K562 (cell line): ENCODE measurements at regions not wholly inside any gene's neighbourhood (a gene's known extent, or its start where the extent isn't known, plus 50 kb on each side); places are given as distances from the start of the nearest gene placed in this dataset.

ENCODE experiments used
- ATAC-seq: fragments of 200-7000 bp; cut with Tn5 transposase; 3 replicates; pipeline ENCODE4 v1.9.1; 2020; ENCODE audit warnings: moderate library complexity
- BruUV-seq: library from RNA; stranded (reverse); fragments of 400-500 nt; replicated peaks from 2 replicates; lab custom pipeline; 2021; lab: Mats Ljungman, UMichigan
- CTCF ChIA-PET: fragments of 300-600 bp; formaldehyde crosslinking; extraction: SDS; loops from one replicate; lab custom pipeline; 2021; ENCODE audit warnings: low intra/inter-chr PET ratio; lab: Yijun Ruan, JAX
- POLR2A ChIA-PET: fragments of 300-600, 350-650 bp; sonication (Branson Sonifier 250); formaldehyde crosslinking; extraction: SDS; loops from one replicate; lab custom pipeline; 2021; ENCODE audit warnings: antibody characterized with exemption, inconsistent platforms; lab: Yijun Ruan, JAX
- DNase-seq, 4 experiments: peaks; one replicate each; pipeline versions ENCODE4 v3.0.0 to v3.0.0-alpha.2; 2011 to 2018; ENCODE audit warnings: low spot score in 3 of 4, mixed read lengths in 3 of 4; ENCODE audit errors: extremely low read depth in 1 of 4
- FAIRE-seq: peaks from 2 replicates; lab custom pipeline; 2011; peaks lifted over from hg19 to GRCh38; lab: Jason Lieb, UNC
- H2AFZ ChIP-seq: 2 replicates; pipeline ENCODE4 v1.6.0; 2011; ENCODE audit warnings: low read depth, low read length, control low read depth, inconsistent platforms
- H3K27ac ChIP-seq: fragments of 200-600 bp; 3 replicates; pipeline ENCODE4 v1.8.0; 2011; ENCODE audit warnings: low read depth, mild to moderate bottlenecking, control low read depth, inconsistent platforms, low read length, moderate library complexity, mixed read lengths; ENCODE audit errors: extremely low read depth
- H3K27me3 ChIP-seq, 2 experiments: fragments of 300-600 bp in 1 of 2; 2 replicates in 1 of 2; 3 replicates in 1 of 2; pipeline versions ENCODE4 v1.6.0 to v1.8.0; 2011; ENCODE audit warnings: inconsistent platforms in 2 of 2, low read length in 2 of 2, mild to moderate bottlenecking in 1 of 2, mixed read lengths in 1 of 2, moderate library complexity in 1 of 2; ENCODE audit not compliant: control insufficient read depth in 2 of 2, insufficient read depth in 2 of 2
- H3K36me3 ChIP-seq: fragments of 300-600 bp; 3 replicates; pipeline ENCODE4 v1.8.0; 2011; ENCODE audit warnings: mild to moderate bottlenecking, low read length, inconsistent platforms; ENCODE audit not compliant: control insufficient read depth, insufficient read depth
- H3K4me1 ChIP-seq, 2 experiments: fragments of 200-600 bp in 1 of 2; replicated peaks in 1 of 2; 2 replicates in 1 of 2; 3 replicates in 1 of 2; pipeline versions ENCODE4 v1.5.1 to v1.8.0; 2011; ENCODE audit warnings: inconsistent platforms in 2 of 2, low read length in 2 of 2, mild to moderate bottlenecking in 1 of 2, mixed read lengths in 1 of 2, moderate library complexity in 1 of 2; ENCODE audit not compliant: control insufficient read depth in 2 of 2, insufficient read depth in 2 of 2
- H3K4me2 ChIP-seq: 2 replicates; pipeline ENCODE4 v1.6.1; 2011; ENCODE audit warnings: low read length, control low read depth, inconsistent platforms, mixed read lengths; ENCODE audit not compliant: insufficient read depth
- H3K4me3 ChIP-seq: fragments of 200-600 bp; sonication (generic), shearing (Covaris generic); 2 replicates; pipeline ENCODE4 v1.5.1; 2016; ENCODE audit warnings: control low read depth, inconsistent platforms
- H3K79me2 ChIP-seq: fragments of 200-600 bp; 3 replicates; pipeline ENCODE4 v1.8.0; 2011; ENCODE audit warnings: low read length, inconsistent platforms; ENCODE audit not compliant: control insufficient read depth, insufficient read depth
- H3K9ac ChIP-seq, 2 experiments: 2 replicates each; pipeline versions ENCODE4 v1.6.0 to v1.6.1; 2011; ENCODE audit warnings: low read depth in 2 of 2, low read length in 2 of 2, control low read depth in 1 of 2, inconsistent platforms in 1 of 2, mild to moderate bottlenecking in 1 of 2, mixed read lengths in 1 of 2; ENCODE audit not compliant: insufficient read depth in 1 of 2
- H3K9me1 ChIP-seq: one replicate; pipeline ENCODE4 v1.6.0; 2011; ENCODE audit warnings: inconsistent platforms, mild to moderate bottlenecking, low read length, moderate library complexity; ENCODE audit not compliant: control insufficient read depth, insufficient read depth
- H3K9me3 ChIP-seq: replicated peaks from 2 replicates; pipeline ENCODE4 v1.5.1; 2011; ENCODE audit warnings: low read depth, low read length, inconsistent platforms; ENCODE audit not compliant: control insufficient read depth, insufficient read depth
- H4K20me1 ChIP-seq: replicated peaks from 2 replicates; pipeline ENCODE4 v1.6.1; 2011; ENCODE audit warnings: low read length, inconsistent platforms, mixed read lengths; ENCODE audit not compliant: control insufficient read depth, insufficient read depth
- CHAMP1 ChIP-seq: fragments of 450-650 bp; IDR thresholded peaks from 2 replicates; pipeline ENCODE4 v1.6.1; 2016; ENCODE audit warnings: mild to moderate bottlenecking
- ESRRB ChIP-seq: fragments of 250-450 bp; sonication (Bioruptor Pico); IDR thresholded peaks from 2 replicates; pipeline ENCODE4 v1.5.0; 2020; ENCODE audit warnings: mild to moderate bottlenecking, moderate library complexity, borderline replicate concordance
- PTTG1 ChIP-seq: fragments of 450-650 bp; IDR thresholded peaks from 2 replicates; pipeline ENCODE4 v1.6.1; 2016; ENCODE audit warnings: low read depth, mild to moderate bottlenecking, missing genetic modification characterization, missing compliant biosample characterization
- TAL1 ChIP-seq: fragments of 450-650 bp; IDR thresholded peaks from 2 replicates; pipeline ENCODE4 v1.6.1; 2016; ENCODE audit warnings: mild to moderate bottlenecking
- ZNF12 ChIP-seq: sonication (generic); formaldehyde crosslinking; IDR thresholded peaks from 2 replicates; pipeline ENCODE4 v1.4.0; 2020; ENCODE audit warnings: mild to moderate bottlenecking, missing genetic modification reagents
- ZNF324 ChIP-seq: fragments of 250-450 bp; sonication (Bioruptor Pico); IDR thresholded peaks from 2 replicates; pipeline ENCODE4 v1.4.0; 2020; ENCODE audit warnings: mild to moderate bottlenecking
- WGBS: fragments of 100-300 bp; shearing (Covaris generic); methylation state at CpG from one replicate; pipeline ENCODE4 v1.1.6; 2016; ENCODE audit warnings: low coverage, mixed read lengths; ENCODE audit not compliant: insufficient coverage; ENCODE audit errors: missing lambda C conversion rate; 5-methylcytosine and 5-hydroxymethylcytosine counted together
- in situ Hi-C: fragments of 300-500 bp; cut with MboI; formaldehyde crosslinking; loops from 4 replicates; pipeline ENCODE4 v1.15.0; 2018; ENCODE audit warnings: inconsistent platforms, mixed read lengths
- intact Hi-C: fragments of 100-400 bp; cut with micrococcal nuclease; formaldehyde crosslinking; loops from 2 replicates; pipeline ENCODE4 v1.14.2; 2022

- WGBS = 0% methylated on average over 9 of the region's 9 CpGs
- ATAC-seq = no peak
- CTCF ChIA-PET = no interaction called here
Observed at GRCh38 chr21:41647806-41648561, 118.9 kb downstream of the RIPK4 start.

More at GRCh38 chr21:41647806-41648561, 118.9 kb downstream of the RIPK4 start:
- no peak overlapping the region for H3K27ac ChIP-seq
- no peaks in the 10 kb centered on the region; the same call in 1 of the 2 replicates for H4K20me1 ChIP-seq
- H3K79me2 ChIP-seq = no peaks in the 10 kb centered on the region
- no peak overlapping the region for H3K4me3 ChIP-seq
- FAIRE-seq = no peak
- H3K9me1 ChIP-seq = no peaks in the 10 kb centered on the region
- POLR2A ChIA-PET = interaction anchor here (0.7 kb wide), 2 partner anchors 8 to 491 kb away, joined by 3 read pairs; no protein-coding TSS in a partner anchor
- H3K27me3 ChIP-seq = peaks cover 29 to 41% of the 10 kb centered on the region in 2 experiments
- H3K9me3 ChIP-seq = no peaks in the 10 kb centered on the region
- no peak overlapping the region for H3K9ac ChIP-seq
- H3K4me2 ChIP-seq = no peak overlapping the region
- no peak for DNase-seq
- H3K36me3 ChIP-seq = no peaks in the 10 kb centered on the region
- in situ Hi-C loops = no loop called here
- no TSS peak for BruUV-seq
- intact Hi-C loops = no loop called here
- no peak for TF ChIP-seq PTTG1 (tag)
- no peak for TF ChIP-seq CHAMP1
- TF ChIP-seq ZNF324 (CRISPR knock-in tag) = no peak
- TF ChIP-seq TAL1 = no peak
- TF ChIP-seq ESRRB (CRISPR knock-in tag) = no peak
- TF ChIP-seq ZNF12 = no peak
- H3K4me1 ChIP-seq = no peaks in the 10 kb centered on the region
- no peak overlapping the region for H2AFZ ChIP-seq
